ENCODE measurements at regions not wholly inside any gene's neighbourhood (a gene's known extent, or its start where the extent isn't known, plus 50 kb on each side); places are given as distances from the start of the nearest gene placed in this dataset.

DNA sequence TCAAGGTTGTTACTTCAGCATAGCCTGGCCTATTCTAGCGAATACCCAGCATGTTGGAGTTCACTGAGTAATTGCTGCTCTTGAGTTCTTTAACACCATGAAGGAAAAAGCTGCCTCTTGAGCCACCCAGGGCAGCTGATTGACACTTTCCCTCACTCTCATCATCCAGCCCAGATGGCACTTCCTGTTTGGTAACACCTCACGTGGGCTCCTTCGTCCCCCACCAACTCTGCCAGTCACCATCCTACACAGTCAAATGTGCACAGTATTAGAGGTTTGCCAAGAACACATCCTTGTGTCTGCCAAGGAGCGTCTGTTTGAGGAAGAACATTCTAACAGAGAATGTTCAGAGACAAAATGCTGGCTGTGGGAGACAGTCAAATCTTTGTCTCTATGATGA is 266.3 kb downstream of the RPLP1 start:
- DNase-seq = no peak

DNA sequence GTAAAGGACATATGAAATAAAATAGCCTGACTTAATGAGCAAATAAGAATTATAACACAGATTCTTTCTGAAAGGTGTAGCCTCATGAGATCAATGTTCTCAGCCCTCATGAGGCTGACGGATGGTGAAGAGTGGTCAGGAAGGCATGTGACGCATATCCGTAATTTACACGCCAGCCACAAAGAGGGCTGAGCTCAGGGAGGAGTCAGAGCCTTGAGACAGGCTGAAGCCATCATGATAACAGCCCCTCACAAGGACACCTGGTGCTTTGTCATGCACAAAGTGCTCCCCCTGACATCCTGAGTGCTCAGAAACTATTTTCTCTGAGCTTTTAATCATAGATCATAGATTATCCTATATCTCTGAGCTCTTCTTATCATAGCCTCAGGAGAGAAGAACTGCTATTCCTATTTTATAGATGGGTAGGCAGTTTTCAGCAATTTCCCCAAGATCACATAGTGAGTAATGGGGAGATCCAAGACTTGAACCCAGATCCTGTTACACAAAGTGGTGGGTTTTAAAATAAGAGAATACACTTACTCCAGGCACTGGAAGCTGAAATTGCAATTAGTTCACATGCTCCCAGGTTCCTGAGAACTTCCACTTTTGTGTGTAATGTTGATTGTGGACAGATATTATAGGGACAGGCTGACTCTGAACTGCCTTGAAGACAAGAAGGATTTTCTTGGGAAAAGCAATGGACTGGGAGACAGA is 267.1 kb downstream of the RPLP1 start:
- DNase-seq = peak; percentile 19

DNA sequence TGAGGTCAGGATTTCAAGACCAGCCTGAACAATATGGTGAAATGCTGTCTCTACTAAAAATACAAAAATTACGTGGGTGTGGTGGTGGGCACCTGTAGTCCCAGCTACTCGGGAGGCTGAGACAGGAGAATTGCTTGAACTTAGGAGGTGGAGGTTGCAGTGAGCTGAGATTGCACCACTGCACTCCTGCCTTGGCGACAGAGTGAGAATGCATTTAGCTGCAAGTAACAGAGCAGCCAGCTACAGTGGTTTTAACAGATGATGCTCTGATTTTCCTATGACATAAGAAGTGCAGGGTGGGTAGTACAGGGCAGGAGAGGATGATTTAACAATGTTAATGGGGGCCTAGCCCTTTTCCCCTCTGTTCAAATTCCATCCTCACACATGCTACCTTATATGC is 267.9 kb downstream of the RPLP1 start:
- no peak for DNase-seq

GRCh38 chr15:69722924-69723323 is 270.3 kb downstream of the RPLP1 start:
- DNase-seq = no peak

DNA sequence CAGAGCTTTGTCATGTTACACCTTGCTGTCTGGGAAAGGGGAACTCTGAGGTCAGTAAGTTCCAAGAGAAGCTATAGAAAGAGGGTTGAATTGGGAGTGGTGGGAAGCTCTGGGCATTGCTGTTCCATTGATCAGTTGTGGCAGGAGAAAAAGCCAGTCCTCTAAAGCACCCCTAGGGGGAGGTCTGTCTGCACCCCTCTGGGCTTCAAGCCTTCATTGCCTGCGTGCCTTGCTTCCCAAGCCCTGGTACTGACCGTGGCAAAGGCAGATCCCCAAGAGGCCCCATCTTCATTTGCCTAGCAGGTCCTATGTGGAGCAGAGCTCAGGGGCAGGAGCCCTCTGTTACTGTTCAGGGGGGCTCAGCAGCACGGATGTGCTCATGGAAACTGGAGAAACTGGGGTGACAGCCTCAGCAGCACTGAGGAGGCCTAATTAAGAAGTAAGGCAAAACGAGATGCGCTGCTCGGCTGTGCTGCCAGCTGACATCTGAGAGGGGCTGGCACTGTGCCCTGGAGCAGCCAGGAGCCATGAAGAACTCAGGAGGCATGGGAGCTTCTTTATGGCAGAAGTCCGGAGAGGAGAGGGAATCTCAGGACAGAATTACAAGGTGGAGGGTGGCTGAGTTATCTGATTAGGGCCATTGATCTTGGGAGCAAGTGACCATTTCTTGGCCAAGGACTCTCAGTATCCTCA is 270.9 kb downstream of the RPLP1 start:
- DNase-seq = peak; percentile 7

DNA sequence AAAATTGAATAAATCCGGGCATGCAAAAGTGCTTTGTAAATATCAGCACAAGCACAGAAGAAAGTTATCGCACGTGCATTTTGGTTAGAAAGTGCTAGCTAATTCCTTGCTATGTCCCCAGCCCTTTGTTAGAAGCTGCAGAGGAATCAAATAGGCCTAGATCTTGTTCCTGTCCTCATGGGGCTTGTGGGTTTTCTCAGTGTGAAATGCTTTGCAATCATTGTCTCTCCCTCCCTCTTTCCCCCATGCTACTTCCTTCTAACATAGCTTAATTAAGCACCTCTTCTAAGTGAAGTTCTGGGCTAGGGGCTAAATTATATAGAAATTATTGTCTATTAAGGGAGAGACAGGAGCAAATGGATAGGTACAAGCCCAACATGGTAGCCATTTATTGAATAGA is 271.7 kb downstream of the RPLP1 start:
- no peak for DNase-seq

DNA sequence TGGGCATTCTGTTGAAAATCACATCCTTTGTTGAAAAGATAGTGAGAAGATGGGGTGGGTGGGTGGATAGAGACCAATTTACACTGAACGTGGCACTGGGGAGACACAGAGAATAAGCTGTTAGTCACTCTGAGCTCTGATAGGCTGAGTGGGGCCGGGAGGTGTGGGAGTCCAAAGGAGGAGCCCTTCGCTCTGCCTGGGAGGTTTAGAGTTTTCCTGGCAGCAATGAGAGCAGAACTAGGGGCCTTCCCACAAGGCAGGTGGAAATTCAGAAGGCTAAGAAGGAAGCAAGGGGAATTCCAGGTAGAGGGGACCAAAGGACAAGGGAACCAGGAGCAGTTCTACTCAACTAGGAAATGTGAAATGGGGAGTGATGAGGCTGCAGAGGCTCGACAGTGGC is 272.7 kb downstream of the RPLP1 start:
- no peak for DNase-seq

GRCh38 chr15:69725957-69726356 is 273.3 kb downstream of the RPLP1 start:
- no peak for DNase-seq

GRCh38 chr15:69727121-69727924 is 274.7 kb downstream of the RPLP1 start:
- no peak for DNase-seq

- DNase-seq = peak; percentile 61
Measured at GRCh38 chr15:69729167-69729748, 276.6 kb downstream of the RPLP1 start.

DNA sequence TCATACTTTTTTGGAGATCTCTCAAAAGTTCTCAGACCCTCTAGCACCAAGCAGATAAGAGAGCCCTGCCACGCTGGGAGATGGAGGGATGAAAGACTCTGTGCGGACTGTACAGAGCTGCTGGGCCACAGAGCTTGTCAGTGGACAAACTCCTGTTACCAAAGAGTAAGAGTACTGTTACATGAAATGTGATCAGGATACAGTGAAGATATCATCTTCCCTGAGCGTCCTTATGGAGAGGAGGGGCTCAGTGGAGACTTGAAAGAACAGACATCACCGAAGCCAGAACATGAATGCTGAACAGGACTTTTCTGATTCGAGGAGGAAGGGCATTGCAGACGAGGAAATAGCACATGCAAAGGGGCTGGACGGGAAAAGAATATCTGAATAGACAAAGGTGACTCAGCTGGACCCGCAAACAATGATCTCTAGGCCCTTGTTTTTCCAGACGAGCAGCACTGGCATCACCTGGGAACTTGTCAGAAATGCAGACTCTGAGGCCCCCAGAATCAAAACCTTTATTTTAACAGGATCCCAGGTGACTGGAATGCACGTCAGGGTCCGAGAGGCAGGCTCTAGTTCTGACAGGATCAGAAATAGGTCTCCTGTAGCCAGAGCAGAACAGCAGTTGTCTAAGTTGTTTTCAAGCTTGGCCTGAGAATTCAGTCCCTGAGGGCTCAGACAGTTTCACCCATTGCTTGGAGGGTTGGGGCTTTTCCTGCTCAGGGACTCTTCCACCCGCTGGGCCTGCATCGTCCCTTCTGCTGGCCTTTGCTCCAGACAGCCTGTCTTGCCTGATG is 277.9 kb downstream of the RPLP1 start:
- peak; percentile 63 for DNase-seq

DNA sequence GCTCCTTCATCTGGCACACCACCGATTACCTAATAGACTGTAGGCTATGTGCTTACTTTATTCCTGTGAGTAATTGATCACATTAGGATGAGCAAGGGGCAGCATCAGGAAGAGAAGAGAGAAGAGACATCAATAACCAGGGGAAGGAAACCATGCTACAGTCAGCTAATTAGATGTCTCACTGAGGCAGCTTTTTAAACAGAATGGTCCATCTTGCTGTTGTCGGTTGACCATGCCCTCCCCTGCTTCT is 278.4 kb downstream of the RPLP1 start:
- no peak for DNase-seq

- DNase-seq = no peak
Measured at GRCh38 chr15:69731581-69731980, 279.0 kb downstream of the RPLP1 start.

DNA sequence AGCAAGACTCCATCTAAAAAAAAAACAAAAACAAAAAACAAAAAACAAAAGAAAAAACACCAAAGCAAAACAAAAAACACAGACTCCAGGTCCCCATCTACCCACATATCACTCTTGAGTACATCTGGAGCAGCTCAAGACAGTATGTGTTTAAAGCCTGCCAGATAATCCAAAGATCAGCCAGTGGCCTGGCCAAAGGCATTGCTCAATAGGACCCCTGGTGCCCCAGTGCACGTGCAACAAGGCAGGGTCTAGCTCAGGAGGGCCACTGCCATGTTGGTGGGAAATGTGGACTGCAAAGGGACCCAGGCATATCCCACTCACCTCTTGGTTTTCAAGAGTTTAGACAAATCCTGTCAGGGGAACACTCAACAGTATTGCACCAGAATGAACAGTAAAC is 279.5 kb downstream of the RPLP1 start:
- DNase-seq = no peak

DNA sequence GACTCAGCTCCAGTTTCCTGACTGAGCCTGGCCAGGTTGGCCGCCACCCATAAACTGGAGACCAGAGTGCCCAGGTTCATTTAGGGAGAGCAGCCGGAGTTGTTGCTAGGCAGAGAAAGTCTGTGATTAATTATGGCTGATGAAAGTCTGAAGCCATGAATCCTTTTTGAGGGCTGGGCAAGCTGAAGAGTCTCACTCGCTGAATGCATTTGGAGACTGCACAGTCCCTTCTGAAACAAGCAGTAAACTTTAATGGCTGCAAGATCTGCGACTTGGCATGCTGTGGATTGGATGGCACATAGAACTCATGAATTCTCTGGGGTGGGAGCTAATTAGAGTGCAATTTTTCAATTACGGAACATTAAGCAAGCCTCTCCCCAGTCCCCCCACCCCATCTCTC is 282.1 kb downstream of the RPLP1 start:
- DNase-seq = no peak

DNA sequence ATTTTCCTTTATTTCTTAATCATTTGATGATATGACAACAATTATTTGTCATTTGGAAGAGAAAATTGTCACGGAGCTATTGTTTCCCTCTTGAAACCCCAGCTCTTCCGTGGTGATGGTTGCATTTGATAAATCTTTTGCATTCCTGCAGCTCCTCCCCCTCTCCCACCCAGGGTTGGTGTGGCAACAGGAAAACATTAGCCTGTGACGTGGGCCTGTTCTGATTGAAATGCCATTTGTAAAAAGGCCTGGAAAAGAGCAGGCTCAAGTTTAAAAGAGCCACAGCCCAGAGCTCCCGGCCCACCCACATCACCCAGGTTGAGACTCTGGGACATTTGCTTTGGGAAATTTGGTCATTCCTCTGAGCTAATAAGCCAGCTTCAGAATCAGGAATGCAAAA is 282.5 kb downstream of the RPLP1 start:
- peak; percentile 6 for DNase-seq

GRCh38 chr15:69736161-69736560 is 283.5 kb downstream of the RPLP1 start:
- no peak for DNase-seq

DNA sequence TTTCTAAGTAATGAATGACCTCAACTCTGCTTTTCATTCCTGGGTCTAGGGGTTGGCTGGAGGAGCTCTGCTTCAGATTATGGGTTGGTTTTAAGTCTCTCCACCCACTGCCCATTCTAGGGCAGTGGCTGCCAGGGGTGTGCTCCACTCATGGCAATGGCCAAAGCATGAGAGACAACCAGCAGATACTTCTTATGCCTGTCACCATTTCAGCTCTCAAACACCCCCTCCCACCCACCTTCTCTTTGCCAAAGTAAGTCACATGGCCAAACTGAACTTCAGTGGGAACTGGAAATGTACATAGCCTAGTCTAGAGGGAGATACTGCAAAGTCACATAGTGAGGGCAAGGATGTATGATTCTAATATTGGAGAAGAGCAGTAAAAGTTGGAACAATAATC is 285.3 kb downstream of the RPLP1 start:
- no peak for DNase-seq

- no peak for DNase-seq
Measured at GRCh38 chr15:69740684-69741083, 288.1 kb downstream of the RPLP1 start.

GRCh38 chr15:69742361-69742760 is 289.7 kb downstream of the RPLP1 start:
- no peak for DNase-seq

DNA sequence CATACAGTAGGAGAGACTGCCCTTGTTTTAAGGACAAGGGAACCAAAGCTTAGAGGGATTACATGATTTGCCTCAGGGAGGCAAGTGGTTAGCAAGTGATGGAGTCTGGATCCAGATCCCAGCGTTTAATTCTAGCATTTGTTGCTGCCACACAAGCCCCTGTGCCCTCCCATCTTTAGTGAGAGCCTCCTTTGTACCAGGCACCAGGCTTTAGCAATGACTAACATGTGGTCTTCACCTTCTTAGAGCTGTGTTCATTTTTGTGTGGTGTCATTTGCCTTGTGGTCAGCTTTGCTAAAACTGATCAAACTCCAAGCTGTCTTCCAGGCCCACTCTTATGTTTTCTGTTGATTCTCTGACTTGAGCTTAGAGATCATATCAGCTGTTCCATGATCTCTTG is 290.5 kb downstream of the RPLP1 start:
- no peak for DNase-seq

DNA sequence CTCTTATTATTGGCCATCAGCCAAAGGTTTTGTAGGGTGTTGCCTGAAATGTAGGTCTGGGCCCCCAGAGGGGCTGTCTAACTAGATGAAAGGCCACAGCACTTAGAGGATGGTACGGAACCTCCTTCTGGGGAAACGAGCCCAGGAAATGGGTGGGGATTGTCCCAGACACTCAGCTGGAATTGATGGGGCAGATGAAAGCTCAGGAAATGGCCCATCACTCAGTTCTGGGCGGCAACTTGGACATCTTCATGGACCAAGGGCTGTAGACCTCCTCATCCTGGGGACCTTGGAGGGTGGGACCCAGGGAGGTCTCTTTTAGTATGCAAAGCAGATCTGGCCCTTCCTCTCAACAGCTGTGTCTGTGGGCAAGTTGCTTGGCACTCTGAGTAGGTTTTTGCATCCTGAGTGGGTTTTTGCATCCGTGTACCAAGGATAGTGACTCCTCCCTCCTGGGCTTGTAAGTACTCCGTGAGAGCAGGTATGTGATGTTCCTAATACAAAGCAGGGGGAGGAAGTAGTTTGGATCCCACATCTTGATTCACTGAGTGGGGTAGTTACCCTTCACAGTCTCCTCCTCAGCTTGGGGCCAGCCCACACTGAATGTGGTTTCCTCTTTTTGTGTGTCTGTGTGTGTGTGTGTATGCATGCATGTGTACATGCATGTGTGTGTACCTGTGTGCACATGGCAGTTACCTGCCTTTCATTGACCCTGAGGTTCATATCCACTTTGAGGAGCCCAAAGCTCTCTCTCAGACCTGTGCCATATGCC is 292.0 kb downstream of the RPLP1 start:
- no peak for DNase-seq
